Endothelial cell of umbilical vein (primary cell): ENCODE measurements at regions not wholly inside any gene's neighbourhood (a gene's known extent, or its start where the extent isn't known, plus 50 kb on each side); places are given as distances from the start of the nearest gene placed in this dataset.

Source experiments
- BruUV-seq: library from RNA; stranded (reverse); fragments of 400-500 nt; replicated peaks from 2 replicates; lab custom pipeline; 2021; lab: Mats Ljungman, UMichigan
- CTCF ChIA-PET: fragments of 300-600, 350-600 bp; sonication (Branson Sonifier 250); formaldehyde crosslinking; loops from one replicate; lab custom pipeline; 2021; ENCODE audit warnings: antibody characterized with exemption, inconsistent platforms; lab: Charles Lee
- POLR2A ChIA-PET: fragments of 300-600, 350-600 bp; sonication (Branson Sonifier 250); formaldehyde crosslinking; loops from one replicate; lab custom pipeline; 2021; ENCODE audit warnings: antibody characterized with exemption, inconsistent platforms; lab: Charles Lee
- DNase-seq: peaks from one replicate; pipeline ENCODE4 v3.0.0-alpha.2; 2011; ENCODE audit warnings: low read depth, low spot score
- FAIRE-seq: peaks from 2 replicates; lab custom pipeline; 2011; peaks lifted over from hg19 to GRCh38; lab: Jason Lieb, UNC
- H2AFZ ChIP-seq: 2 replicates; pipeline ENCODE4 v1.6.0; 2012; ENCODE audit warnings: low read depth, low read length, control low read depth, inconsistent platforms
- H3K27ac ChIP-seq: 2 replicates; pipeline ENCODE4 v1.5.1; 2011; ENCODE audit warnings: low read depth, mild to moderate bottlenecking, control low read depth, low read length, moderate library complexity; ENCODE audit not compliant: insufficient read depth
- H3K27me3 ChIP-seq, 2 experiments: 2 replicates each; pipeline versions ENCODE4 v1.6.0 to v1.6.1; 2011; ENCODE audit warnings: low read length in 2 of 2, mixed read lengths in 1 of 2; ENCODE audit not compliant: control insufficient read depth in 2 of 2, insufficient read depth in 2 of 2
- H3K36me3 ChIP-seq, 2 experiments: 2 replicates in 1 of 2; 3 replicates in 1 of 2; pipeline ENCODE4 v1.5.1; 2011; ENCODE audit warnings: low read length in 2 of 2, mild to moderate bottlenecking in 1 of 2, moderate library complexity in 1 of 2; ENCODE audit not compliant: control insufficient read depth in 2 of 2, insufficient read depth in 2 of 2; ENCODE audit errors: extremely low read depth in 1 of 2
- H3K4me1 ChIP-seq: 3 replicates; pipeline ENCODE4 v1.5.1; 2011; ENCODE audit warnings: mild to moderate bottlenecking, low read length; ENCODE audit not compliant: control insufficient read depth, insufficient read depth; ENCODE audit errors: extremely low read depth
- H3K4me2 ChIP-seq: 2 replicates; pipeline ENCODE4 v1.6.1; 2011; ENCODE audit warnings: low read length, control low read depth, mixed read lengths; ENCODE audit not compliant: insufficient read depth
- H3K4me3 ChIP-seq, 3 experiments: fragments of 200-600 bp in 1 of 3; sonication (generic), shearing (Covaris generic) in 1 of 3; replicated peaks in 1 of 3; 2 replicates each; pipeline ENCODE4 v1.5.1; 2011 to 2016; ENCODE audit warnings: control low read depth in 3 of 3, low read length in 3 of 3, mild to moderate bottlenecking in 2 of 3, inconsistent platforms in 1 of 3, low read depth in 1 of 3, moderate library complexity in 1 of 3; ENCODE audit not compliant: insufficient read depth in 1 of 3
- H3K79me2 ChIP-seq: 2 replicates; pipeline ENCODE4 v1.6.0; 2012; ENCODE audit warnings: low read length, inconsistent platforms; ENCODE audit not compliant: control insufficient read depth, insufficient read depth
- H3K9ac ChIP-seq: replicated peaks from 2 replicates; pipeline ENCODE3; 2011; ENCODE audit warnings: low read length, control low read depth; ENCODE audit not compliant: insufficient read depth; ENCODE audit errors: extremely low read depth
- H3K9me1 ChIP-seq: replicated peaks from 3 replicates; pipeline ENCODE4 v1.6.0; 2011; ENCODE audit warnings: mild to moderate bottlenecking, low read length; ENCODE audit not compliant: control insufficient read depth, insufficient read depth; ENCODE audit errors: extremely low read depth
- H3K9me3 ChIP-seq: replicated peaks from 2 replicates; pipeline ENCODE4 v1.5.1; 2012; ENCODE audit warnings: low read length, inconsistent platforms; ENCODE audit not compliant: control insufficient read depth, insufficient read depth
- H4K20me1 ChIP-seq: replicated peaks from 2 replicates; pipeline ENCODE3; 2011; ENCODE audit warnings: mild to moderate bottlenecking, low read length; ENCODE audit not compliant: control insufficient read depth, insufficient read depth; ENCODE audit errors: extremely low read depth
- EZH2 ChIP-seq: IDR thresholded peaks from 2 replicates; pipeline ENCODE4 v1.6.1; 2012; ENCODE audit warnings: borderline replicate concordance, low read depth, mild to moderate bottlenecking, moderate library complexity, low read length, inconsistent platforms; ENCODE audit not compliant: severe bottlenecking
- FOS ChIP-seq: IDR thresholded peaks from 2 replicates; pipeline ENCODE4 v1.6.1; 2011; ENCODE audit warnings: mild to moderate bottlenecking, low read length, moderate library complexity, borderline replicate concordance; ENCODE audit not compliant: insufficient read depth
- GATA2 ChIP-seq: IDR thresholded peaks from 2 replicates; pipeline ENCODE4 v1.7.0; 2011; ENCODE audit warnings: low read depth, mild to moderate bottlenecking, moderate library complexity, mixed read lengths, low read length; ENCODE audit not compliant: insufficient read length, insufficient read depth
- JUN ChIP-seq: IDR thresholded peaks from 2 replicates; pipeline ENCODE4 v1.6.1; 2011; ENCODE audit warnings: borderline replicate concordance, low read depth; ENCODE audit not compliant: insufficient read length, insufficient read depth
- MYC ChIP-seq: IDR thresholded peaks from one replicate; pipeline ENCODE4 v1.6.1; 2011; ENCODE audit warnings: mild to moderate bottlenecking, low read depth, low read length
- POLR2A ChIP-seq: IDR thresholded peaks from 2 replicates; pipeline ENCODE4 v1.6.1; 2012; ENCODE audit warnings: low read depth, mild to moderate bottlenecking, control low read depth, low read length
- POLR2AphosphoS5 ChIP-seq: IDR thresholded peaks from 2 replicates; pipeline ENCODE4 v1.6.1; 2012; ENCODE audit warnings: low read depth, mild to moderate bottlenecking, control low read depth, low read length, moderate library complexity; ENCODE audit not compliant: insufficient read depth
- dilution Hi-C: fragments of 300-500 bp; cut with MboI; formaldehyde crosslinking; loops from one replicate; pipeline ENCODE4 v1.15.0; 2019; ENCODE audit warnings: low sequenced_read_pairs; ENCODE audit not compliant: extremely low pct_ligation_motif_present
- intact Hi-C: fragments of 100-400 bp; cut with micrococcal nuclease; formaldehyde crosslinking; loops from one replicate; pipeline ENCODE4 v1.10.0; 2022
- TF ChIP-seq, protein P1 (sequence below), 2 donors: IDR thresholded peaks; 1 replicate in 1 of 2; 2 replicates in 1 of 2; pipeline ENCODE4 v1.5.1; 2011; ENCODE audit warnings: low read length in 2 of 2, mild to moderate bottlenecking in 2 of 2, moderate library complexity in 2 of 2, control low read depth in 1 of 2, inconsistent platforms in 1 of 2, low read depth in 1 of 2; ENCODE audit not compliant: insufficient read depth in 1 of 2; ENCODE audit errors: extremely low read depth in 1 of 2
- TF ChIP-seq, protein P2 (sequence below): IDR thresholded peaks from 2 replicates; pipeline ENCODE4 v1.6.1; 2011; ENCODE audit not compliant: insufficient read depth, insufficient read length

DNA sequence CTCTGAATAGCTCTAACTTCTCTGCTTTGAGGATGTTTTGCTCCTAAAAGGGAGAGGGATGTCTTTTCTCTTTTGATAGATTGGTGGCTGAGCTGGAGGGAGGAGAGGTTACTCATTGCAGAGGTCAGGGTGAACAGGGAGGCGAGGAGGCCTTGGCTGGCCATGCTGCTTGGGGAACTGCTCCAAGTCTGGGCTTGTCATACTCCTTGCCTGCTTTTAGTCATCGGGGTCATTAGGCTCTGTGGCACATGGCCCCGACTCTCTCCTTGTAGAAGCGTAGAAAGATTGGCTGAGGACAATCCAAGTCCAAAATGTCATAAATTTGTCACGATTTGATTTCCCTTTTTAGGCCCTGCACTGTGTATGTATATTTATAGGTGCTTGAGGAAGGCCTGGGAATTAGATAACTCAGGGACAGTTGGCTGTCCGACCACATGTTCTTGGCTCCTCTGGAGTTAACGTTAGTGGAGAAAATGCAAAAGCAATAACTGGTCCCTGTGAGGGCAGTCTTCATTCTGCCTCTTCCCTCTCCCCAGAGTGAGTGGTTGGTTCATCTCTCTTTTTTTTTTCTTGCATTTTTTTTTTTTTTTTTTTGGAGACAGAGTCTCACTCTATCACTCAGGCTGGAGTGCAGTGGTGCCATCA, 160.1 kb downstream of the SCP2D1 start:
- Histone ChIP-seq H3K27ac (no peak overlapping the region), H3K9ac (no peak overlapping the region), H2AFZ (no peak overlapping the region), H3K36me3 (no peaks in the 10 kb centered on the region), H3K4me1 (no peaks in the 10 kb centered on the region), H3K4me2 (no peak overlapping the region), H3K27me3 (no peaks in the 10 kb centered on the region), H3K9me3 (peaks cover 3% of the 10 kb centered on the region), H4K20me1 (no peaks in the 10 kb centered on the region), H3K79me2 (no peaks in the 10 kb centered on the region), H3K9me1 (no peaks in the 10 kb centered on the region), H3K4me3 (no peak overlapping the region)
- TF ChIP-seq POLR2A = no peak
- TF ChIP-seq, protein P1, sequence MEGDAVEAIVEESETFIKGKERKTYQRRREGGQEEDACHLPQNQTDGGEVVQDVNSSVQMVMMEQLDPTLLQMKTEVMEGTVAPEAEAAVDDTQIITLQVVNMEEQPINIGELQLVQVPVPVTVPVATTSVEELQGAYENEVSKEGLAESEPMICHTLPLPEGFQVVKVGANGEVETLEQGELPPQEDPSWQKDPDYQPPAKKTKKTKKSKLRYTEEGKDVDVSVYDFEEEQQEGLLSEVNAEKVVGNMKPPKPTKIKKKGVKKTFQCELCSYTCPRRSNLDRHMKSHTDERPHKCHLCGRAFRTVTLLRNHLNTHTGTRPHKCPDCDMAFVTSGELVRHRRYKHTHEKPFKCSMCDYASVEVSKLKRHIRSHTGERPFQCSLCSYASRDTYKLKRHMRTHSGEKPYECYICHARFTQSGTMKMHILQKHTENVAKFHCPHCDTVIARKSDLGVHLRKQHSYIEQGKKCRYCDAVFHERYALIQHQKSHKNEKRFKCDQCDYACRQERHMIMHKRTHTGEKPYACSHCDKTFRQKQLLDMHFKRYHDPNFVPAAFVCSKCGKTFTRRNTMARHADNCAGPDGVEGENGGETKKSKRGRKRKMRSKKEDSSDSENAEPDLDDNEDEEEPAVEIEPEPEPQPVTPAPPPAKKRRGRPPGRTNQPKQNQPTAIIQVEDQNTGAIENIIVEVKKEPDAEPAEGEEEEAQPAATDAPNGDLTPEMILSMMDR (IDR thresholded peaks at IDR 0.05; ENCODE audit: extremely low read depth in 1 of 2, insufficient read depth in 1 of 2, low read depth in 1 of 2, low read length in 2 of 2) = no peak
- TF ChIP-seq, protein P2, sequence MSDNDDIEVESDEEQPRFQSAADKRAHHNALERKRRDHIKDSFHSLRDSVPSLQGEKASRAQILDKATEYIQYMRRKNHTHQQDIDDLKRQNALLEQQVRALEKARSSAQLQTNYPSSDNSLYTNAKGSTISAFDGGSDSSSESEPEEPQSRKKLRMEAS = no peak
- no peak for TF ChIP-seq EZH2
- no peak for TF ChIP-seq MYC
- no peak for TF ChIP-seq JUN
- no peak for TF ChIP-seq FOS
- TF ChIP-seq POLR2AphosphoS5 = no peak
- TF ChIP-seq GATA2 = no peak
- POLR2A ChIA-PET = no interaction called here
- CTCF ChIA-PET = no interaction called here
- no TSS peak for BruUV-seq
- intact Hi-C loops (no loop called here), dilution Hi-C loops (no loop called here)
- no peak for FAIRE-seq
- no peak for DNase-seq
